ENCODE measurements at regions not wholly inside any gene's neighbourhood (a gene's known extent, or its start where the extent isn't known, plus 50 kb on each side); places are given as distances from the start of the nearest gene placed in this dataset.

DNA sequence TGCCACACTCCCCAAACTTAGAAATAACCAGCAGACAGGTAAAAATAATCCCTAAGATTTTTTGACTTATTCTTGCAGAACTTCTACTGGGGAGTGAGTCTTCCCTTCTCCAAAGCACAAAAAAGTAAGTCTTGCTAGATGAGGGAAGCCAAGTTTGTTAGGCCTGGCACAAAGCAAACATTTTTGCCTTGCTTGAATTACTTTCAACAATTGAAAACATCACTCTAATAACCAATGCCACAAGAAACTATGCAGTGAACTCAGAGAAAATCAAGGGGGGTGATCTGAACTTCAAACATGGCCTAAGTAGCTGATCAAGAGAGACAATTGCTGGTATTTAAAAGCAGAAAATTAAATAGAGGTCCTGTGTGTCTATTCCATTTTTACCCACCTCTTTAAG lies 123.6 kb upstream of the SLC1A3 start:
- Histone ChIP-seq H3K4me3 (no peak overlapping the region), H3K27ac (no peak overlapping the region), H3K9me3 (ENCODE audit: low read depth, low read length) (no peaks in the 10 kb centered on the region), H3K9ac (ENCODE audit: insufficient read length) (no peak overlapping the region), H3K36me3 (ENCODE audit: insufficient read depth, low read length) (no peaks in the 10 kb centered on the region)
- no peak for DNase-seq (ENCODE audit: low read depth, low spot score)
- TF ChIP-seq FOXP2 (optimal IDR thresholded peaks at IDR 0.05; ENCODE audit: control extremely low read depth, extremely low read length, insufficient read depth), result no peak
- TF ChIP-seq EZH2 (IDR thresholded peaks at IDR 0.05), result no peak
- no peak for TF ChIP-seq POLR2AphosphoS5 (IDR thresholded peaks at IDR 0.05; ENCODE audit: borderline replicate concordance, low read depth, low read length)

- no peak for DNase-seq (ENCODE audit: low read depth, low spot score)
- H3K36me3 ChIP-seq (ENCODE audit: insufficient read depth, low read length), result no peaks in the 10 kb centered on the region
- no peak overlapping the region for H3K4me3 ChIP-seq
- H3K9me3 ChIP-seq (ENCODE audit: low read depth, low read length), result no peaks in the 10 kb centered on the region
- no peak overlapping the region for H3K9ac ChIP-seq (ENCODE audit: insufficient read length)
- TF ChIP-seq POLR2AphosphoS5 (IDR thresholded peaks at IDR 0.05; ENCODE audit: borderline replicate concordance, low read depth, low read length) (no peak), EZH2 (IDR thresholded peaks at IDR 0.05) (no peak), FOXP2 (optimal IDR thresholded peaks at IDR 0.05; ENCODE audit: control extremely low read depth, extremely low read length, insufficient read depth) (no peak)
- no peak overlapping the region for H3K27ac ChIP-seq
Observed at GRCh38 chr5:36489505-36489904, 116.9 kb upstream of the SLC1A3 start.

GRCh38 chr5:36491856-36492255 lies 114.5 kb upstream of the SLC1A3 start:
- no peaks in the 10 kb centered on the region for H3K36me3 ChIP-seq (ENCODE audit: insufficient read depth, low read length)
- DNase-seq (ENCODE audit: low read depth, low spot score), result no peak

GRCh38 chr5:36492984-36493654 lies 113.3 kb upstream of the SLC1A3 start:
- H3K27ac ChIP-seq, result no peak overlapping the region
- TF ChIP-seq FOXP2 (optimal IDR thresholded peaks at IDR 0.05; ENCODE audit: control extremely low read depth, extremely low read length, insufficient read depth) (no peak), POLR2AphosphoS5 (IDR thresholded peaks at IDR 0.05; ENCODE audit: borderline replicate concordance, low read depth, low read length) (no peak), EZH2 (IDR thresholded peaks at IDR 0.05) (no peak)
- H3K36me3 ChIP-seq (ENCODE audit: insufficient read depth, low read length), result no peaks in the 10 kb centered on the region
- H3K9ac ChIP-seq (ENCODE audit: insufficient read length), result no peak overlapping the region
- H3K4me3 ChIP-seq, result no peak overlapping the region
- no peak for DNase-seq (ENCODE audit: low read depth, low spot score)
- no peaks in the 10 kb centered on the region for H3K9me3 ChIP-seq (ENCODE audit: low read depth, low read length)

More at GRCh38 chr5:36491856-36492255, 114.5 kb upstream of the SLC1A3 start:
- Histone ChIP-seq H3K9me3 (ENCODE audit: low read depth, low read length) (no peaks in the 10 kb centered on the region), H3K9ac (ENCODE audit: insufficient read length) (no peak overlapping the region), H3K27ac (no peak overlapping the region), H3K4me3 (no peak overlapping the region)
- no peak for TF ChIP-seq EZH2 (IDR thresholded peaks at IDR 0.05)
- TF ChIP-seq POLR2AphosphoS5 (IDR thresholded peaks at IDR 0.05; ENCODE audit: borderline replicate concordance, low read depth, low read length), result no peak
- no peak for TF ChIP-seq FOXP2 (optimal IDR thresholded peaks at IDR 0.05; ENCODE audit: control extremely low read depth, extremely low read length, insufficient read depth)

DNA sequence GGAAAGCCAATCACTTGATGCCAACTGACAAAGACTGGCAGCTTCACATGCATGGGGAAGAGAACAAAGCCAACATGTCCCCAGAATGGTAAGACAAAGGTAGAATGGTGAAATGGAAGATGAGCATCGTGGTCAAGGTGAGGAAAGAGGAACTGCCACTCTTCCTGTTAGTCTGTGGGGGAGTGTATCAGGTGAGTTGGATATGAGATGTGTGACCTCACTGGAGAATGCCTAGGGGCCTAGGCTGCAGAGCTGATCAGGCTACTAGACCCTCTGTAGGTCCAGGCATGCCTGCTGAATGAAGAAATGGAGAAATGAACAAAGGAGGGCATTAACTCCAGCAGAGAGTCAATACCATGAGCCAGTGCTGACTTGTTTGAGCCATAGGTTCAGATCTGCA lies 112.4 kb upstream of the SLC1A3 start:
- no peaks in the 10 kb centered on the region for H3K9me3 ChIP-seq (ENCODE audit: low read depth, low read length)
- no peak overlapping the region for H3K27ac ChIP-seq
- DNase-seq (ENCODE audit: low read depth, low spot score), result no peak
- TF ChIP-seq EZH2 (IDR thresholded peaks at IDR 0.05) (no peak), FOXP2 (optimal IDR thresholded peaks at IDR 0.05; ENCODE audit: control extremely low read depth, extremely low read length, insufficient read depth) (no peak), POLR2AphosphoS5 (IDR thresholded peaks at IDR 0.05; ENCODE audit: borderline replicate concordance, low read depth, low read length) (no peak)
- no peak overlapping the region for H3K9ac ChIP-seq (ENCODE audit: insufficient read length)
- H3K4me3 ChIP-seq, result no peak overlapping the region
- no peaks in the 10 kb centered on the region for H3K36me3 ChIP-seq (ENCODE audit: insufficient read depth, low read length)

GRCh38 chr5:36494841-36495601 lies 111.4 kb upstream of the SLC1A3 start:
- no peaks in the 10 kb centered on the region for H3K36me3 ChIP-seq (ENCODE audit: insufficient read depth, low read length)
- TF ChIP-seq EZH2 (IDR thresholded peaks at IDR 0.05) (no peak), POLR2AphosphoS5 (IDR thresholded peaks at IDR 0.05; ENCODE audit: borderline replicate concordance, low read depth, low read length) (no peak)
- no peak for DNase-seq (ENCODE audit: low read depth, low spot score)
- H3K4me3 ChIP-seq, result no peak overlapping the region
- H3K27ac ChIP-seq, result no peak overlapping the region
- no peaks in the 10 kb centered on the region for H3K9me3 ChIP-seq (ENCODE audit: low read depth, low read length)
- no peak overlapping the region for H3K9ac ChIP-seq (ENCODE audit: insufficient read length)

DNA sequence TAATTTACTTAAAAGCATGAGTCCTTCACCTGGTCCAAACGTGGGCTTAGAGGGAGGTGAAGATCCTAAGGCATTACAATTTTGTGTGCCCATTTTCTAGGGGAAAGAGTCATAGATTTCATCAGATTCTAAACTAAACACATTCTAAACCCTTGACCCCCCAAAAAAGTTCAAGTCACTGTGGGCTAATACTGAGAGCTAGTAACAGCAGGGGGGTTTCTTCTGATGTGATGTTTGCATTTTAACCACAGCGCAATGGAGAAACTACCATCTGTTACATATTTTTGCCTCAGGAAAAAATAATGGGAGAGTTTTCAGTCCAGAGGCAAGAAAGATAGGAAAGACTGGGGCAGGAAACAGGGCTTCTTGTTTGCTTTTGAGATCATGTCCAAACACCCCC lies 110.8 kb upstream of the SLC1A3 start:
- Histone ChIP-seq H3K9ac (ENCODE audit: insufficient read length) (no peak overlapping the region), H3K9me3 (ENCODE audit: low read depth, low read length) (no peaks in the 10 kb centered on the region), H3K4me3 (no peak overlapping the region), H3K36me3 (ENCODE audit: insufficient read depth, low read length) (no peaks in the 10 kb centered on the region), H3K27ac (no peak overlapping the region)
- no peak for TF ChIP-seq FOXP2 (optimal IDR thresholded peaks at IDR 0.05; ENCODE audit: control extremely low read depth, extremely low read length, insufficient read depth)
- TF ChIP-seq POLR2AphosphoS5 (IDR thresholded peaks at IDR 0.05; ENCODE audit: borderline replicate concordance, low read depth, low read length), result no peak
- TF ChIP-seq EZH2 (IDR thresholded peaks at IDR 0.05), result no peak
- DNase-seq (ENCODE audit: low read depth, low spot score), result peak; percentile 2

GRCh38 chr5:36496471-36496870 lies 109.9 kb upstream of the SLC1A3 start:
- Histone ChIP-seq H3K4me3 (no peak overlapping the region), H3K27ac (no peak overlapping the region), H3K9ac (ENCODE audit: insufficient read length) (no peak overlapping the region), H3K36me3 (ENCODE audit: insufficient read depth, low read length) (no peaks in the 10 kb centered on the region), H3K9me3 (ENCODE audit: low read depth, low read length) (no peaks in the 10 kb centered on the region)
- no peak for TF ChIP-seq EZH2 (IDR thresholded peaks at IDR 0.05)
- no peak for TF ChIP-seq FOXP2 (optimal IDR thresholded peaks at IDR 0.05; ENCODE audit: control extremely low read depth, extremely low read length, insufficient read depth)
- TF ChIP-seq POLR2AphosphoS5 (IDR thresholded peaks at IDR 0.05; ENCODE audit: borderline replicate concordance, low read depth, low read length), result no peak
- no peak for DNase-seq (ENCODE audit: low read depth, low spot score)
